ENCODE measurements at regions not wholly inside any gene's neighbourhood (a gene's known extent, or its start where the extent isn't known, plus 50 kb on each side); places are given as distances from the start of the nearest gene placed in this dataset.
"Not testable (repeated sequence)": the region's sequence is repeated elsewhere in the genome, so short reads cannot be mapped to it uniquely, and the experiment has no call there.

DNA sequence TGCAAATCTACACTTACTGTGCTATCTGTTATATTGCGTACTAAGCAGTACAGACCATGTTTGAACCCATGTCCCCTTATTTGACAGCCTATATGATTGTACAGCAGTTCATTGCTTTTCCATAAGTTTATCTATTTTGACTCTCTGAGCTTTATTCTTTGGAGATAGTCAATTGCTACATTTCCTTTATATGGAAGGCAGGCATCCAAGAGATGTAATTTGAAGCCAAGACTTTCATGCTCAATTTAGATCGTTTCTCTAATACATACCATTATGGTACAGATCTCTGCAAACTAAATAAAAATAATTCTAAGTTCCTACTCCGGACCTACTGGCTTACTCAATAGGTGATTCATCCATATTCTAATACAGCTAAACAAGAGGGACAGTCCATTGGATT lies 424.8 kb downstream of the TMEM38B start:
- DNase-seq: no peak

DNA sequence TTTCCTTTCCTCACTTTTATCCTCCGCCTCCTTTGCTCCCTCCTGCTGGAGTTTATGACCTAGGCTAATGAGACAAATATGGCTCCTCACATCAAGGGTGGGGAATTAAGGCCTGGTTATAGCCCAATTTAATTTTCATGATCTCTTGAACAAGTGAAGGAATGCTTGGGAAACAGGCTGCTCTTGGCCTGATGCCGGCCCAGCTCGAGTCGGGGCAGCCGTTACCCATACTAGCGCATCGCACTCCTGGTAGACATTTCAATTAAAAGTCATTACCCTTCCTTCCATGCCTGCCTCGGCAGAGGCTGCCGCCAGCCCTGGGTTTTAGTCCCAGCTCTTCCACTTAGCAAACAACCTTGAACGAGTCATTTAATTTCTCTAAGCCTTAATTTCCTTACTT lies 425.7 kb downstream of the TMEM38B start:
- no peak for DNase-seq

DNA sequence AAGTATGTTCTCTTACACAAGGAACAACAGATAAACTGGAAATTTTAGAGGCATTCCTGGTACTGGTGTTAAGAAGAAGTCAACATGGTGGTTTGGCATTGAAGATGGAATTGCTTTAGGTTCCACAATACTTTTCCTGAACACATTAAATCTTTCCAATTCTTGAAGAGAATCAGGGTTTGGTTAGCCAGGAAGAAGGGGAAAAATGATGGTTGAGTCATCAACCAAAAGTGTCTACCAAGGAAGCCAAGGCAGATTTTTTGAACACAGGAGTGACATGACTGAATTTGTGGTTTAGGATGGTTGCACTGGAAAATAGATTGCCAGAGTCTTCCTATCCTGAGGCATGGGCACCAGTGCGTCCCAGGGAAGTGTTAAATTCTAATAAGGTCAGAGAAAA lies 433.4 kb downstream of the TMEM38B start:
- DNase-seq: no peak

DNA sequence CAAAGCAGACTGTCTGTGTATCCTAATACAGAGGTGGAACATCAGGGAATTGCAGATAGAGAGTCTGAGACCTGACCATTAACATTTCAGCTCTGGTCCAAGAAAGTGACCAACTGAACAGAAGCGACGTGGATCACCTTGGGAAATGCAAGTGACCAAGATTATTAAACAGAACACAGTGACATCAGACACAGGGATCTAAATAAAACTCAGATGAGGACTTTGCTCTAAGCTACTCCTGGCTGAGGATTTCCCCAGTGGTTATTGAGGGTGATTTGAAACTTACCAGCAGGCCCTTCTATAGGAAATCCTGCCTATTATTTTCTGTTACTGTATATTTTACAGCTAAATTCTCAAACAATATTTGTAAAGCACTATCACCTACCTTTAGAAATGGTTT lies 436.0 kb downstream of the TMEM38B start:
- no peak for DNase-seq

DNA sequence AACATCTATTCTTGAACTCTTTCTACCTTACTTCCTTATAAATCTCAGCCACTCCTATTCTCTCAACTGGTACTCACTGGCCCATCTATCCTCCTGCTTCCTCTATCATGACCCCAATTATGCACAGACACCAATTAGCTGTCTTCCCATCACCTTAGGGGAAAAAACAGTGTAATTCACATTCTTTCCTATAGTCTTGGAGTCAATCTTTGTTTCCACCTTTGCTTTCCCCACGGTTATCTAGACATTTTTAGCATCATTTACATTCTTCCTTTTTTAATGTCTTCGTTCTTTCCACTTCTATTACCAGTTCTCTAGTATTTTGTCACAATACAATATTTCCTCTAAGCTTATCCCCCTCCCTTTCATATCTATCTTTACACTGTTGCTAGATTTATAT lies 449.4 kb downstream of the TMEM38B start:
- DNase-seq: no peak

DNA sequence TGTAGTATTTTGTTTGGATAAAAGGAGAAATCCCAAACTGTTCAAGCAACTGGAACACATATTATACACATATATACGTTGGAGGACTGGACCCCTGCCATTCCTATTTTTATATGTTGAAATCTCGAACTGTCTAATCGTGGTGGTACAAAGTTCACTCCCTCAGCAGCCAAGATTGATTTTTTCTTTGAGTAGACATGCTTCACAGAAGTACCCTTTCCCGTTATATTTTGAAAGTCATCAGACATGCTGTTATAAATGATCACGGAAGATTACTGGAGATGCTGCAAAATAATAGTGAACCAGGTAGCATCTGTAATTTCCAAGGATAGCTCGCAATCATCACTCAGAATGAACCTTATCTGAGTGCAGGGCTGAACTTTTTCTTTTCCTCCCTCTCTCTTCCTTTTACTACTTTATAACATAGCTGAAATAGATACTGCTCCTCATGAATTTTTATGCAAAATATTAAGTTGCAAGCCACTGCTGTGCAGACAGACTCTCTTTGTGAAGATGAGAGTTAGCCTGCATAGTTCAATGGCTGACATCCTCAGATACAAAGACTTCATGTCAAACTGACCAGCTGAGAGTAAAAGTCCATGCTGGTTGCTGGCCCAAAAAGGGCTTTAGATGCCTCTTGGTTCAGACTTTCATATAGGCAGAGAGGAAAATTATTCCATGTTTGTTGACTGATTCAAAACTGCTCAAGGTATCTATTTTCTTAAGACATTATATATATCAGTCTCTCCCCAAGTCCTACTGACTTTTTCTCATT lies 451.9 kb downstream of the TMEM38B start:
- DNase-seq: no peak

DNA sequence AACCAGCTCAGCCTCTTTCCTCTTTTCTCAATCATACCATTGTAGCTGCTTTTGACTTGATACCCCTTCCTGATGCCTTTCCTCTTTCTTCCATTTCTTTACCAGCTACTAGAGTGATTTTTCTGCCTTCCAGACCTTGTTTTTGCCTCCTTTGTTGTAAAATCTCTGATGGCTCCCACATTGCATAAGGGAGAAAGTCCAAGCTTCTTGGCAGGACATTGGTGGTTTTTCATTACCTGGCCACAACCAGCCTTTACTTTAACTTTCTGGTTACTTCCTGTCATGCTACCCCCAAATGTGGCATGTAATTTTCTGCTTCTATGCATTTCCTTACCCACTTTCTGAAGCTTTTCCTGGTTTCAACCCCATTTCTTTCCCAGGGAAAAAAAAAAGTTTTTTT lies 452.5 kb downstream of the TMEM38B start:
- DNase-seq: no peak

DNA sequence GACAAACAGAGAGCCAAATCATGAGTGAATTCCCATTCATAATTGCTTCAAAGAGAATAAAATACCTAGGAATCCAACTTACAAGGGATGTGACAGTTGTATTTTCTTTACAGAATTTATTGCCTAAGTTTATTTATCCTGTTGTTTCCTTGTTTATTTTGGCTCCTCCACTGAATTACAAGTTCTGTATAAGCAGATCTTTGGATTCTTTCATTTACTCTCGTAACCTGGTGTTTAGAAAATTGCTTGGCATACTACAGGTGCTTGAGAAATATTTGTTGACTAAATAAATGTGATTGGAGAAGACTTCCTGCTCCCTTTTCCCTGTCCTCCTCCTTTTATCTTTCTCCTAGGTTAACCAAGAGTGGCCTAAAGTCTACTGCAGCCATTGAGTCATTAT lies 455.6 kb downstream of the TMEM38B start:
- DNase-seq: no peak

DNA sequence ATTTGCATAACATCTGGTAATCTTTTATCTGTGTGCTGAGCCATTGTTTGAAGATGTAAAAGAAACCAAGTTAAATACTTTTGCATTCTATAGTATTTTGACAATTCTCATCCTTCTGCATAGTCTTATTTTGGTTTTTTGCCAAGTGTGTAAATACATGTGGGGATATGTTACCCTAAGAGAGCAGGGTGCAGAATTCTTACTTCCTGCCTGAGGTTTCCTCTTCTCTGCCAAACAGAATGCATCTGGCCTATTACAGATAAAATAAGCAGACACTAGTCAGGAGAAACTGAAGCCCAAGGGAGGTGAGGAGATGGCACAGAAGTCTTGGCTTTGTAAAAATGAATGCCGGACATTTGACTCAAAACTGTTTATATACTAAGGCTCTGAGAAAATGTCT lies 462.1 kb downstream of the TMEM38B start:
- DNase-seq: no peak

DNA sequence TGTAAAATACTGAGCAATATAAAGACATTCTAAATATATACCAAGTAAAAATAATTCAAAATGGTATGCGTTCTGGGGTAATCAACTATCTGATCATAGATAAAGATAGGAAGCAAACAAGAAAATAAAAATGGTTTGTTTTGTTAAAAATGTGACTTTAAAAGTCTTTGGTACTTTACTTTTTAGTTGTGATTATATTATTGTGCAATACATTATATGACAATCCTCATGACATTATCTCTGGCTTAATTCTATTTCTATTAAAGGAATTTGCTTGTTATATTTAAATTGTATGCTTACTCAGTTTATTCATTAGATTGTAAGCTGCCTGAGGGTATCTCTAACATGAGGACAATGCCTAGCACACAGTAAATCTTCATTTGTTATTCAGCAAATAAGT lies 477.9 kb downstream of the TMEM38B start:
- no peak for DNase-seq

DNA sequence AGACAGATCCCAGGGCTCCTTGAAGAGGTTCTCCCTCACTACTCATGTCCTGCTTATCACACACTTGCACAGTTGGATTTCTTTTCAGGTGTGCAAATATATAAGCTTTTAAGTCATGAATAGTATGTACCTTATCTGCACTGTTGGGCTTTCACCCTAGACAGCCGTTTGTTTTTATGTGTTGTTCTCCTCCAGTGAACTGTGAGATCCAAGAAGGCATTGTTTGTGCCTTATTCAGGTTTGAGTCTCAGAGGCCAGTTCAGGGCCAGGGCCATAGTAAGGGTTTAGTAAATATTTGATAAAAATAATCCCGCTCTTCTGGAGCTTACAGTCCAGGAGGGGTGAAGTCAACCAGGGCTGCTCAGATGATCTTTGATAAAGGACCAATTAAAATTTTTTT lies 480.0 kb downstream of the TMEM38B start:
- no peak for DNase-seq

DNA sequence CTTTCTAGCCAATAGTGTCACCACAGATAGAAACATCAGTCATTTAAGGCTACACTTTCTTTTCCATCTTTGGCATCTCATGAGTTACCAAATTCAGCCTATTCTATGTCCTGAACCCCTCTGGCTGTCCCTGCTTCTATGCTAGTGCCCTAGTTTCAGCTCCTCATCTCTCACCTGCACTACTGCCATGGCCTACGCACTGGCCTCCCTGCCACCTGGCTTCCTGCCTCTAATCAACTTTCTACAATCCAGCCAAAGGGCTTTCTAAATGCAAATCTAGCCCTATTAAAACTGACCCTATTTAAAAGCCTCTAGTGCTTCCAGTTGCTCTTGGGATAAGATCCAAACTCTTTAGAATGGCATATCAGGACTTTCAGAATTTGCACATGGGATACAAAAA lies 482.9 kb downstream of the TMEM38B start:
- no peak for DNase-seq

DNA sequence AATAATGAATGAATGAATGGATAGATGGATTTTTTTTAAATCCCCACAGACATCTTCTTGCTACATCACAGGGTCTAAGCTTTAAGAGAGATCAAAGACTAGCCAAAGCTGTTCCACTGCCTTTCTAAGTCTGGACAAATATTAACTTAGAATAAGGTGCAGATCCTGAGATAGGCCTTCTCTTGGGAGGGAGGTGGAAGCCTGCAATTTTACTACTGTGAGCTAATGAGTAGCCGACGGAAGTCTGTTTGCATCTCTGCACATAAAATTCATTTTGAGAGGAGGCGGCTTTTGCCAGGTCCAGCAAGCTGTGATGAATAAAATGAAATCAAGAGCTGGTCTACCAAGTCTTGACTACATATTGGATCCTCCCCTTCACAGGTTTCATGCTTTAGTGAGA lies 484.9 kb downstream of the TMEM38B start:
- no peak for DNase-seq

DNA sequence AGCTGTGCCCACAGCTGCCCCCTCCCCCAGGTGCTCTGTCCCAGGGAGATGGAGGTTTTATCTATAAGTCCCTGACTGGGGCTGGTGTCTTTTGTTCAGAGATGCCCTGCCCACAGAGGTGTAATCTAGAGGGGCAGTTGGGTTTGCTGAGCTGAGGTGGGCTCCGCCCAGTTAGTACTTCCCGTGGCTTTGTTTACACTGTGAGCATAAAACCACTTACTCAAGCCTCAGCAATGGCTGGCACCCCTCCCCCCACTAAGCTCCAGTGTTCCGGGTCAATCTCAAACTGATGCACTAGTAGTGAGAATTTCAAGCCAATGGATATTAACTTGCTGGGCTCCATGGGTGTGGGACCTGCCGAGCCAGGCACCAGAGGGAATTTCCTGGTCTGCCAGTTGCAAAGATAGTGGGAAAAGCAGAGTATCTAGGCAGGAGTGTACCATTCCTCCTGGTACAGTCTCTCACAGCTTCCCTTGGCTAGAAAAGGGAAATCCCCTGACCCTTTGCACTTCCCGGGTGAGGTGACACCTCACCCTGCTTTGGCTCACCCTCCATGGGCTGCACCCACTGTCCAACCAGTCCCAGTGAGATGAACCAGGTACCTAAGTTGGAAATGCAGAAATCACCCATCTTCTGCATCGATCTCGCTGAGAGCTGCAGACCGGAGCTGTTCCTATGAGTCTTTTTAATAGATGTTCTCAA lies 509.6 kb downstream of the TMEM38B start:
- peak; percentile 11 for DNase-seq

DNA sequence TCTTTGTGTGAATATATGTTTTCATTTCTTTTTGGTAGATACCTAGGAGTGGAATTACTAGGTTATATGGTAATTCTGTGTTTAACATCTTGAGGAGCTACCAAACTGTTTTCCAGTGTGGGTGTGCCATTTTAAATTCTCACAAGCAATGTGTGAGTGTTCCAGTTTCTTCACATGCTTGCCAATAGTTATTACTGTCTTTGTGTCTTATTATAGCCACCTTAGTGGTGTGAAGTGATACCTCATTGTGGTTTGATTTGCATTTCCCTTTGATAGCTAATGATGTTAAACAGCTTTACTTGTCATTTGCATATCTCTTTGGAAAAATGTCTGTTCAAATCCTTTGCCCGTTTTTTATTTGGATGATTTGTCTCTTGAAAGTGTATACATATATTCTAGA lies 513.0 kb downstream of the TMEM38B start:
- no peak for DNase-seq

DNA sequence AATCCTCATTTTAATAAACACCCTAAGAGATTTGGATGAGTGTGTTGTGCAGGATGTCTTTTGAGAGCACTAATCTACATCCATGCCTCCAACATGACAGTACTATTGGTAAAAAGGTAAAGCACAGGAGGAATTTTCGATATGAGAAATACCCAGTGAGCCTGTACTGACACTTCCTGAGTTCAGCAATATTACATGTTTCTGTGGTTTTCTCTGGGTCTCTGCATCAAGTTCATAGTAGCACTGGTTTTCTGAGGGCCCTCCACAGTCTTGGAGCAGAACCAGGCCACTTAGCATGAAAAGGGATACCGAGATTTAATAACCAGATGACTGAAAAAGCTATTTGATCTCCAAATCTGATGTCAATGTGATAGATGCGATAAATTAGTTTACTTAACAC lies 524.1 kb downstream of the TMEM38B start:
- no peak for DNase-seq

DNA sequence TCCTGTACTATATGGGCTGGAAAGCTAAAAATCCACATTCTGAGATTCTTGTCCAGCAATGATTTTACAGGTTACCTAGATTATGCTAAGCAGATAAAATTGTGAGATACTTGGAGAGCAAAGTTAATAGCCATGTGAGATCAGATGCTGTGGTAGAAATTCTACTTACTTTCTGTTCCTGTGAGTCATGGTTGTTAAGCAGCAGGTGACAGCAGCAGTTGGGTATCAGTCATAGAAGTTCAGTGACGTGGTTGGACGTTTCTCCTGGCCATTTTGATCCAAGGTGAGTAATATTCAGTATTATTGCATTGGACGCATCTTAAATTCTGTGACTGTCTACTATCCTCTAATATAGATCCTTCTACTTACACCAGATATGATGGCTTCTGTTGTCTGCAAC lies 524.5 kb downstream of the TMEM38B start:
- no peak for DNase-seq

DNA sequence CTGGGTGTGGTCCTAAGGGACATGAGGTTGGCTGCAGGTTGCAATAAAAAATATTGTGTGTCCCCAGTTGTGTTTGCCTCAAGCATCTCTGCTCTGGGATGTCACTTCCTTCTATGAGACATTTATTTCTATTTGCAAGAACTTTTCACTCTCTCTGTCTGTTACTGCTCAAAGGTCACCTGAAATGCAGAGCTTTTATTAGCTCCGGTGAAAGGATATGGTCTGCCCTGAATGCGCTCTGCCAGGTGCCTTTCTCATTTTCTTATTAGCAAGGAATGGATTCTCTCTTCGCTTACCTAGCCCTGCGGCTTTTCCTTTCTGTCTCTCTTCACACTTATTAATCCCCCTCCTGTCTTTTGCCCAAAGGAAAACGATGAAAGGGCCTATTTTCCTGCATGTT lies 526.1 kb downstream of the TMEM38B start:
- no peak for DNase-seq

DNA sequence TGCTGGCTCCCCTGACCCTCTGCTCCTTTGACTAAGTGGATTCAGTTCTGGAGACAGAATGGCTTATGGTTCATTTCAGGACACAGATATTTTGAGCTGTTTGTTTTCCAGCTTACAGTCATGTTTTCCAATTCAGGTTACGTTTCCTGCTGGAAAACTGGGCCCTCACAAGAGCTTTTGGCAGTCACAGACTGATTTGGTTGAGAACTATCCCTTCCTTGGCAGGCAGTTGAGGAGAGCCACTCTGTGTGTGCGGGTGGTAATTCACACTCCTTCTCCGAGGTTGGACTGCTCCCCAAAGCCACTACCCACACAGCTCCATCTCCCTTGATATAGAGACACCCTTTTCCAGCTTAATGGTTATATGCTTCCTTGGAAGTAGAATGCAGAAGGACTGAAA lies 534.5 kb downstream of the TMEM38B start:
- DNase-seq: no peak

DNA sequence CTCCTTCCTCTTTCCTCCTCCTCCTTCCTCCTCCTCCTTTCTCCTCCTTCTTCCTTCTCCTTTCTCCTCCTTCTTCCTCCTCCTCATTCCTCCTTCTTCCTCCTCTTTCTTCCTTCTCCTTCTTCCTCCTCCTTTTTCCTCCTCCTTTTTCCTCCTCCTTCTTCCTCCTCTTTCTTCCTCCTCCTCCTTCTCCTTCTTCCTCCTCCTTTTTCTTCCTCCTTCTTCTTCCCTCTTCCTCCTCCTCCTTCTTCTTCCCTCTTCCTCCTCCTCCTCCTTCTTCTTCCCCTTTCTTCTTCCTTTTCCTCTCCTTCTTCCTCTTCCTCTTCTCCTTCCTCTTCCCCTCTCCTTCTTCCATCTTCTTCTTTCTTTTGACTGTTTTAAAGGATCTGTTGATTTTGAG lies 538.8 kb downstream of the TMEM38B start:
- no peak for DNase-seq

DNA sequence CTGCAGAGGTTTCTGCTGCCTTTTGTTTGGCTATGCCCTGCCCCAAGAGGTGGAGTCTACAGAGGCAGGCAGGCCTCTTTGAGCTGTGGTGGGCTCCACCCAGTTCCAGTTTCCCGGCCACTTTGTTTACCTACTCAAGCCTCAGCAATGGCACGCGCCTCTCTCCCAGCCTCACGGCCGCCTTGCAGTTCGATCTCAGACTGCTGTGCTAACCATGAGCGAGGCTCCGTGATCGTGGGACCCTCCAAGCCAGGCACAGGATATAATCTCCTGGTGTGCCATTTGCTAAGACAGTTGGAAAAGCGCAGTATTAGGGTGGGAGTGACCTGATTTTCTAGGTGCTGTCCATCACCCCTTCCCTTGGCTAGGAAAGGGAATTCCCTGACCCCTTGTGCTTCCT lies 566.6 kb downstream of the TMEM38B start:
- not testable (repeated sequence) for DNase-seq

DNA sequence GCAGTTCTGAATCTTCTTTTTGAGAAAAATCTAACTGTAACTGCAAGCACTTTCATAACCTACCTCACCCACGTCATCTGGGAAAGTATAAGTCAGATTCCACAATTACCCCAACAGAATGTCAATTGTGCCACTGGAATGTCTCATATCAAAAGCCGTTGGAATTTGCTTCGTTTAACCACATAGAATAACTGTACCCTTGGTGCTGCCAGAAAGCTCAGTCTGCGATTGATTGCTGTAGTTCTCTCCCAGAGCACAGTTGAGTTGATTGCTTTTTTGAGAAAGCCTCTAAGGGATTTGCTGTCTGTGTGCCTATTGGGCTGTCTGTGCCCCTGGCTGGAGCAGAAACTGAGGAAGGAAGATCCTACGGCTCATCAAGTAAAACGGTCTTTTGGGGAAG lies 583.6 kb downstream of the TMEM38B start:
- DNase-seq: no peak

DNA sequence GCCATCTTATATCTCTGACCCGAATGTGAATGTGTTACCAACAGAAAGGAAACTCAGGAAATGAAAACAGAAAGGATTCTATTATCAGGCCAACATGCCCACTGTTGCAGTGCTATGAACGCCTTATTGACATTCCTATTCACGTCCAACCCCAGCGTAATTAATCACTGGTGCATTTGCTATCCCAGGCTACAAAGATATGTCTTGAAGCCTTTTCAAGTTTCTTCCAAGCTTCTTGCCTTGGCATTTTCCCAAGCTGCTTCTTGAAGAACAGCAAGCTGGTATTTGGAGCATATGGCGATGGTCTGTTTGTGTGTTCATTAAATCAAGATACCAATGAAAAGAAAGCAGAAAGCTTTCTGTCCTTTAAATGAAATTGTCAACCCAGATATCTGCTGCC lies 579.2 kb upstream of the ZNF462 start:
- no peak for DNase-seq

DNA sequence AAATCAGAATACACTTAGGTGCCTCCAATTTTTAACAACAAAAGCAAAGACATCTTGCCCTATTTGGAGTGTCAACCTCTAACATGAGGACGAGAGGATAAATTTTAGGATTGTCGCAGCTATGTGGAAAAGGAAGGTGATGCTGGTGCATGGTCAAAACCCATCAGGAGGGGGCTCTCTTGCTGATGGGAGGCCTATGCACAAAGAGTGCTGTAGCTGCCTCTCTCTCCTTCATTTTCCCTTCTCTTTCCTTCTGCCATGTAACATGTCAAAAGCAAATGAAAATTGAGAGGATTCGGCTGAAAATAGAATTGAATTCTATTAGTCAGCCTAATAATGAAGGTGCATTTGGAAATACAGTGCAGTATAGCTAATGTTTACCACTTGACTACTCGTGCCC lies 578.7 kb upstream of the ZNF462 start:
- DNase-seq: no peak

DNA sequence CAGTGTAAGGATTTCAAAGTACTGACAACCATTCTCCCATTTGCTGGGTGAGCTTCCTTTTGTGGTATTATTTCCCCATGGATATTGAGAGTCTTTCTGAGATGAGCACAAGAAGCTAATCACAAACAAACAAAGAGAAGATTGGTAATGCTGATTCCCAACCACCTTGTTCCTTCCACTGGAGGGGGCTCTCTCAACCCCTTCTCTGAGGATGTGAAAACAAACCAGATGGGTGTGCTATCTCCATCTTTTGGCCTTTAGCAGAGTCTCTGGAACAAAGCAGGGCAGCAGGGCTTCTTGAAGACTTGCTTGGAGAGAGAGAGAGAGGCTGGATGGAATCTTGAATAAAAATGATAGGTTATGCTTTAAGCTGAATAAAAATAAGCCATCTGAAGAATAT lies 576.7 kb upstream of the ZNF462 start:
- DNase-seq: no peak
